GM12872 (cell line): ENCODE measurements at regions not wholly inside any gene's neighbourhood (a gene's known extent, or its start where the extent isn't known, plus 50 kb on each side); places are given as distances from the start of the nearest gene placed in this dataset.

Experiments
- CTCF ChIP-seq: IDR thresholded peaks from 3 replicates; pipeline ENCODE4 v1.5.1; 2011; ENCODE audit warnings: low read depth, mild to moderate bottlenecking, low read length, moderate library complexity; ENCODE audit not compliant: insufficient read depth

DNA sequence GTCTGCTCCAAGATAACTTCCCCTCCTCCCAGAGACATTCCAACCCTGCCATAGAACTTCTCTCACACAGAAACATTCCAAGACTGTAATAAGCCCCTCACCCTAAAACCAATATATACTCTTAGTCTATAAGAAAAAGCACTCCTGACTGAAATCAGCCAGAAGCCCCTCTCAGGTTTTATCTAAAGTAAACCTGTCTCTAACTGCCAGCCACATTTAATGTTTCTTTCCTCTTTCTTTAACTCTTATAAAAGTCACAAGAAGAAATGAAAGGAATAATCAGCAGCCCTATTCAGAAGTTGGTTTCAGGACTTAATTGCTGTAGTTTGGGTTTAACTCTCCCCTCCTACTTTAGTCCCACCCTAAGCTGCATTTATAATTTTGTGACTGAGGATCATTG, 165.0 kb upstream of the ZCCHC13 start:
- no peak for TF ChIP-seq CTCF

DNA sequence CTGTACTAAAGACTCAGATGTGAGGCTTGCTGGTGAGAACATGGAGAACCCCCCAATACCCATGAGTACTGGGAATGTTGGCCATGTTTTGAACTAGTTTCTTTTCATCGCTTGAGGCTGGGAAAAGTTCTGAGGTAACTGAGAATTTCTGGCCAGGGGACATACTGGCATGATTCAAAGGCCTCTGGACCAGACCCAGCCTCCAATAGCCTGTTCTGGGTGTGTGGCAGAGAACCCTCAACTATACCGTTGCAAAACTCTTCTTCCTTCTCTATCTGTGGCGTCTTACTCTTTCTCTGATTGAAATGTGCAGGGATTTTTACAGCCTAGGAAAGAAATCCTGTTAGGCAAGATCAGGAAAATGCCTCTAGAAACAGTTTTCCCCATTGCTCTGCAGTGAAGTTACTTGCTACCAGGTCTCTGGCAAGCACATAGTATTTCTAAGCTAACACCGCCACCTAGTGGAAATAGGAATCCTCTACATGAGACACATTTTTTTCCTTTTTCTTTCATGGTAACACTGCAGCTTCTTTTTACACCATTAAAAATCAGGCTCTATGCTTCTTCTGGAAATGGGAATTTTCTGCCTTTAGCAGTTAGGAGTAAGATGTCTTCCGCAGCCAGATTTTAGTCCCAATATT, 170.7 kb upstream of the ZCCHC13 start:
- peak; percentile 57; the same call in 2 of the 3 replicates for TF ChIP-seq CTCF

DNA sequence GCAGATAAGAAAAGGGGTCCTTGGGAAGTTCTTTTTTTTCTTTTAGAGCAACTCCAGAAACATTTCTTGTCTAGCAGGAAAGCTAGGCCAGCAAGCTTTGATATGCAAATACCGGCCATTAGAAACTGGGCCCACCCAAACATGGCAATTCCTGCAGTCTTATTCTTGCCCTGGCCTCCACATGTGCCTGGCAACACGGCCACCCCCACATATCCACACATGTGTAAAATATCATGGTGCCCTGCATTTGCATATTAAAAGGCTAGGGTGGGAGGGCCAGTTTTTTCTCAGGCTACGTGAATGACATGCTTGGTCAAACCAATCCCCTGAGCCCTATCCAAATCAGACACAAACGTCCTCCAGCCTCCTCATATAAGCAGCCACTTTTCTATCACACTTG, 171.7 kb upstream of the ZCCHC13 start:
- TF ChIP-seq CTCF: no peak

DNA sequence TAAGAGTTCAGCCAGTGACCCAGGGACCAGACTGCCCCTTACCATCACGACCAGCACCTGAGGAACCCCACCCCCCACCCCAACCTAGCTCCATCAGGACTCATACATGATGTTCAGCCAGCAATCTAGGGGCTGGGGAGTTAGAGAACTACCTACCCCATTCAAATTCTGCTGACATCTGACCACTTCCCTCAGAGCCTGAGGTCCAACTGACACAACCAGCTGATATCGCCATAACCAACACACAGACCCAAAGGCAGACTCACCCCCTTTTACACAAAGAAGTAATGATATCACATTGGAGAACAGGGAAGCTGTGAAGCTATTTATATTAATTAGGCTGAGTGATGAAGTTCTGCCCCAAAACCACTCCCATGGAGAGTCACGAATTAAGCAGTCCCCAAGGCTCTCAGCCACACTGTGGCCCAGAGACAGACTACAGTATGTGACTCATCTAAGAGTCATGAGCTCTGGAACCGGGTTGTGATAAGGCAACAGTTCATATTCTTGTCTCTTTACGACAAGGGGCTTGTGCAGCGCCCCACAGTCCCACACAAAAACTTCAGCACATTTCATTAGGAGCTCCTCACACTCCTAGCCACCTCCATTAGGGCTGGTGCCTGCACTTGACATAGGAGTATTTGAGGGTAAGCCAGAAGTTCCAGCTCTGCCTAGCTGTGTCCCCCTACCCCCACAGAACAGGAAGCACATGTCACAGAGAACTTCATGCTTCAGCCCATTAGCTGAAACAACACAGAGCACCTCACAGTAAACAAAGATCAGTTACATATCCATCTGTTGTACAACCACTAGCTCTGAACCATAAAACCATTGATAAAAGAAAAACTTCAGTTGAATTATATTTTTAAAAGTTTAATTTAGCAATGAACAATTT, 184.7 kb upstream of the ZCCHC13 start:
- no peak for TF ChIP-seq CTCF

DNA sequence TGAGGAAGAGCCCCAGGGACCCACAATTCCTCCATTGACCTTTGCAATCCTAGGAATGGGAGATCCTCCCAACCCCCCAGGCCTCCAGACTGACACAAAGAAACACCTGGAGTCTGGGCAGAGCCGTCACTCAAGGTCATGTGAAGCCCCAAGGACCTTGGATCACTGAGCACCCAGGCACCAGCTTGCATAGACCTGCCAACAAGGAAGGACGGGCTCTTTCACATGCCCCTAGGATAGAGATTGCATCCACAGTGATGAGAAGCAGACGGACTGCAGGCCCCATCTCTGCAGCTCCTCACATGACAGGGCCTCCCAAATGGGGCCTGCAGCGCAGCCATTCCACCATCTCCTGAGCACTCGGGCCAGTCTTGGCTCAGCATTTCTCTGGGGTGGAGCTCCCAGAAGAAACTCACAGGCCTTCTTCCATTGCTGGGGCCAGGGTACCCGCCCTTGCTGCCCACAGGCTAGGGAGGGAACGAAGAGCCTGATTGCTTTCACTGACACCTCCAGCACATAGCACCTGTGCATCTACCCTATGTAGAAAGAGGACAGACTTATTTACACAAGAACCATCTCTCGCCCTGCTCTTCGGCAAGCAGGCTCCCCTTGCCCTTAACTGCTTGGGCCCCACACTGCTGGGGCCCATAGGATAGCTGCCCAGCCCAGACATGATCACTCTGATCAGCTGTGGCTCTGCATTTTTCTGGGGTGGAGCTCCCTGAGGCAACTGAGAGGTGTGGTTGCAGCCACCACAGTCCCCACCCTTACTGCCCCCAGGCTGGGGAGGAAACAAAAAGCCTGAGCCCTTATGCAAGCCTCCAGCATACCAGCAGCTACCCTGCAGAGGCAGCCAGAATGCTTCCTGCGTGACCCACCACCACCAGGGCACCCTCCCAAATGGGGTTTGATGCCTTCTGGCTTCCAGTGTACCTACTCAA, 185.7 kb upstream of the ZCCHC13 start:
- no peak for TF ChIP-seq CTCF

DNA sequence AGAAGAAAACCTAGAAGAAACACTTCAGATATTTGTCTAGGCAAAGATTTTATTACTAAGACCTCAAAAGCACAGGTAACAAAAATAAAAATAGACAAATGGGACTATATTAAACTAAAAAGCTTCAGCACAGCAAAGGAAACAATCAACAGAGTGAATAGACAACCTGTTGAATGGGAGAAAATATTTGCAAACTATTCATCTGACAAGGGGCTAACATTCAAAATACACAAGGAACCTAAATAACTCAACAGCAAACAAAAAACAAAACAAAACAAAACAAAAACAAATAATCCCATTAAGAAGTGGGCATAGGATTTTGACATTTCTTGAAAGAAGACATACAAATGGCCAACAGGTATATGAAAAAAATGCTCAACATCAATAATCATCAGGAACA, 192.7 kb upstream of the ZCCHC13 start:
- no peak for TF ChIP-seq CTCF

GRCh38 chrX:74107666-74108065, 196.3 kb upstream of the ZCCHC13 start:
- TF ChIP-seq CTCF: no peak
